Body of pancreas (tissue), 4 donors: ENCODE measurements at regions not wholly inside any gene's neighbourhood (a gene's known extent, or its start where the extent isn't known, plus 50 kb on each side); places are given as distances from the start of the nearest gene placed in this dataset.

Source experiments
- CTCF ChIP-seq, 7 experiments: fragments of 450-650 bp in 4 of 7; fragments of 200-600 bp in 3 of 7; sonication (generic) in 3 of 7; IDR thresholded peaks; one replicate each; pipeline ENCODE4 v1.5.1; 2016 to 2019; ENCODE audit warnings: antibody characterized with exemption in 7 of 7
- POLR2A ChIP-seq, 3 donors: fragments of 450-650 bp; IDR thresholded peaks; one replicate each; pipeline ENCODE4 v1.6.1; 2016; ENCODE audit warnings: antibody characterized with exemption in 3 of 3, mild to moderate bottlenecking in 2 of 3

DNA sequence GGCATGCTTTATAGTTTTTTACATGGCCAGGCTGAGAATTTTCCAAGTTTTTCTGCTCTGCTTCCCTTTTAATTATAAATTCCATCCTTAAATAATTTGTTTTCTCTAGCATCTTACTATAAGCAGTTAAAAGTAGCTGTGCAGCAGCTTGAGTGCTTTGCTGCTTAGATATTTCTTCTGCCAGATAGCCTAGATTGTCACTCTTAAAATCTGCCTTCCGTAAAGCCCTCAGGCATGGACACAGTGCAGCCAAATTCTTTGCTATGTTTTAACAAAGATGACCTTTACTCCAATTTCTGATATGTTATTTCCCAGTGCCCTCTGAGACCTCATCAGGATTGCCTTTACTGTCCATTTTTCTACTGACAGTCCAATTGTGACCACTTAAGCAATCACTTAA, 92.6 kb upstream of the SGK1 start:
- no peak for TF ChIP-seq CTCF (IDR thresholded peaks at IDR 0.05)
- no peak for TF ChIP-seq POLR2A (IDR thresholded peaks at IDR 0.05)
